Endothelial cell (in vitro differentiated cells): ENCODE measurements at regions not wholly inside any gene's neighbourhood (a gene's known extent, or its start where the extent isn't known, plus 50 kb on each side); places are given as distances from the start of the nearest gene placed in this dataset.

Source experiments
- DNase-seq: peaks from one replicate; pipeline ENCODE4 v3.0.0; 2021; ENCODE audit warnings: low spot score
- H3K27ac Mint-ChIP-seq: one replicate; pipeline ENCODE4 v1.8.0; 2021; ENCODE audit warnings: mixed read lengths, inconsistent platforms; ENCODE audit not compliant: unreplicated experiment
- H3K27me3 Mint-ChIP-seq: one replicate; pipeline ENCODE4 v1.8.0; 2021; ENCODE audit warnings: mild to moderate bottlenecking, moderate library complexity, mixed read lengths, inconsistent platforms; ENCODE audit not compliant: unreplicated experiment
- H3K36me3 Mint-ChIP-seq: one replicate; pipeline ENCODE4 v1.8.0; 2021; ENCODE audit warnings: mild to moderate bottlenecking, low read depth, mixed read lengths, inconsistent platforms; ENCODE audit not compliant: unreplicated experiment
- H3K4me1 Mint-ChIP-seq: one replicate; pipeline ENCODE4 v1.8.0; 2021; ENCODE audit warnings: mild to moderate bottlenecking, mixed read lengths, inconsistent platforms; ENCODE audit not compliant: unreplicated experiment
- H3K4me3 Mint-ChIP-seq: one replicate; pipeline ENCODE4 v1.8.0; 2021; ENCODE audit warnings: mild to moderate bottlenecking, mixed read lengths, inconsistent platforms; ENCODE audit not compliant: unreplicated experiment
- H3K9me3 Mint-ChIP-seq: one replicate; pipeline ENCODE4 v1.8.0; 2021; ENCODE audit warnings: mixed read lengths, inconsistent platforms; ENCODE audit not compliant: unreplicated experiment
- CTCF ChIP-seq: fragments of 200-600 bp; sonication (generic); IDR thresholded peaks from one replicate; pipeline ENCODE4 v1.5.0; 2021; ENCODE audit warnings: antibody characterized with exemption; ENCODE audit not compliant: unreplicated experiment

GRCh38 chr13:105097521-105097920 lies 1437.9 kb downstream of the EFNB2 start:
- H3K27ac Mint-ChIP-seq: no peak overlapping the region
- no peaks in the 10 kb centered on the region for H3K9me3 Mint-ChIP-seq
- H3K27me3 Mint-ChIP-seq: no peaks in the 10 kb centered on the region
- H3K4me1 Mint-ChIP-seq: no peaks in the 10 kb centered on the region
- no peak overlapping the region for H3K4me3 Mint-ChIP-seq
- H3K36me3 Mint-ChIP-seq: no peaks in the 10 kb centered on the region
- TF ChIP-seq CTCF: no peak
- DNase-seq: no peak

- H3K4me3 Mint-ChIP-seq: no peak overlapping the region
- no peak for DNase-seq
- no peaks in the 10 kb centered on the region for H3K36me3 Mint-ChIP-seq
- no peaks in the 10 kb centered on the region for H3K27me3 Mint-ChIP-seq
- no peaks in the 10 kb centered on the region for H3K4me1 Mint-ChIP-seq
- no peak overlapping the region for H3K27ac Mint-ChIP-seq
- no peak for TF ChIP-seq CTCF
- no peaks in the 10 kb centered on the region for H3K9me3 Mint-ChIP-seq
Measured at GRCh38 chr13:105089858-105090643, 1445.4 kb downstream of the EFNB2 start.

DNA sequence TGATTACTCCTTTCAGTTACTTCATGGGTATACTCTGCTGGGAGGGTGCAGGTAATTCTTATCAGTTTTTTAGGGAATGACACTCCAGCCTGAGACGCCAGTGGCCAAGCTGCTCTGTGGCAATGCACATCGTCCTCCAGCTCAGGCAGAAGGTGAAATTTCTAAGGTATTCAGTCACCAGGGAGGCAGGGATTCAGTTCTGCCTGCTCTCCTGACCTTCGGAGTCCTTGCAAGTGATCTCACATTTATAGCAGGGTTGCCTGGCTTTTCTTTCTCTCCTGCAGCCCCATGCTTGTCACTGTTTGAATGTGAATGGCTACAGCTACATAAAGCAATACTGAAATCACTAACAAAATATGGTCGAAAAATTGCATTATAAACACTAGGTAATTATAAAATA lies 1447.5 kb downstream of the EFNB2 start:
- no peak for DNase-seq

DNA sequence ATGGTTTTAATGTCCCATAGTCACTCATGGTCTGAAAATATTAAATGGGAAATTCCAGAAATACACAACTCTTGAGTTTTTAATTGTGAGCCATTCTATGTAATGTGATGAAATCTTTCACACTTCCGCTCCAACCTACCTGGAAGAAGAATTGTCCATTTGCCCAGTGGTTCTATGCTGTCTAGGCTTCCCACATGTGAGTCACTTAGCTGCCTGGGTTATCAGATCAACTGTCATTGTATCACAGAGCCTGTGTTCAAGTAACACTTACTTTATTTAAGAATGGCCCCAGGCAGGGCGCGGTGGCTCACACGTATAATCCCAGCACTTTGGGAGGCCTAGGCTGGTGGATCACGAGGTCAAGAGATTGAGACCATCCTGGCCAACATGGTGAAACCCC lies 1450.5 kb downstream of the EFNB2 start:
- Mint-ChIP-seq H3K9me3 (no peaks in the 10 kb centered on the region), H3K4me3 (no peak overlapping the region), H3K27ac (no peak overlapping the region), H3K36me3 (no peaks in the 10 kb centered on the region), H3K4me1 (no peaks in the 10 kb centered on the region), H3K27me3 (no peaks in the 10 kb centered on the region)
- DNase-seq: no peak
- no peak for TF ChIP-seq CTCF

More for the DNA sequence above, 1447.5 kb downstream of the EFNB2 start:
- Mint-ChIP-seq H3K36me3 (no peaks in the 10 kb centered on the region), H3K27me3 (no peaks in the 10 kb centered on the region), H3K27ac (no peak overlapping the region), H3K4me3 (no peak overlapping the region), H3K9me3 (no peaks in the 10 kb centered on the region), H3K4me1 (no peaks in the 10 kb centered on the region)
- no peak for TF ChIP-seq CTCF

GRCh38 chr13:105083992-105084391 lies 1451.5 kb downstream of the EFNB2 start:
- H3K9me3 Mint-ChIP-seq: no peaks in the 10 kb centered on the region
- no peaks in the 10 kb centered on the region for H3K27me3 Mint-ChIP-seq
- H3K4me3 Mint-ChIP-seq: no peak overlapping the region
- no peaks in the 10 kb centered on the region for H3K36me3 Mint-ChIP-seq
- no peak for DNase-seq
- no peaks in the 10 kb centered on the region for H3K4me1 Mint-ChIP-seq
- H3K27ac Mint-ChIP-seq: no peak overlapping the region
- TF ChIP-seq CTCF: no peak
